ENCODE measurements at regions not wholly inside any gene's neighbourhood (a gene's known extent, or its start where the extent isn't known, plus 50 kb on each side); places are given as distances from the start of the nearest gene placed in this dataset.

- Mint-ChIP-seq H3K9me3 (ENCODE audit: unreplicated experiment) (no peaks in the 10 kb centered on the region), H3K27ac (ENCODE audit: low read depth, unreplicated experiment) (no peak overlapping the region), H3K27me3 (ENCODE audit: insufficient read depth, unreplicated experiment) (no peaks in the 10 kb centered on the region), H3K4me1 (ENCODE audit: insufficient read depth, unreplicated experiment) (no peaks in the 10 kb centered on the region), H3K36me3 (ENCODE audit: insufficient read depth, unreplicated experiment) (no peaks in the 10 kb centered on the region), H3K4me3 (ENCODE audit: unreplicated experiment) (no peak overlapping the region)
- no peak for DNase-seq (ENCODE audit: unreplicated experiment)
- POLR2A ChIA-PET = no interaction called here
- intact Hi-C loops (cut with micrococcal nuclease) = no loop called here
- BruUV-seq (replicated peaks) = no TSS peak
- no peak for TF ChIP-seq CTCF (IDR thresholded peaks at IDR 0.05; ENCODE audit: unreplicated experiment)
- CTCF ChIA-PET = interaction anchor here (1.1 kb wide), 1 partner anchor 46 kb away, joined by 3 read pairs; no protein-coding TSS in a partner anchor
Observed at GRCh38 chr3:87121856-87122255, 105.3 kb upstream of the CHMP2B start.

GRCh38 chr3:87120881-87121280 lies 106.2 kb upstream of the CHMP2B start:
- H3K27me3 Mint-ChIP-seq (ENCODE audit: insufficient read depth, unreplicated experiment) = no peaks in the 10 kb centered on the region
- no peak for TF ChIP-seq CTCF (IDR thresholded peaks at IDR 0.05; ENCODE audit: unreplicated experiment)
- intact Hi-C loops (cut with micrococcal nuclease) = no loop called here
- no peak overlapping the region for H3K27ac Mint-ChIP-seq (ENCODE audit: low read depth, unreplicated experiment)
- H3K4me3 Mint-ChIP-seq (ENCODE audit: unreplicated experiment) = no peak overlapping the region
- no peaks in the 10 kb centered on the region for H3K36me3 Mint-ChIP-seq (ENCODE audit: insufficient read depth, unreplicated experiment)
- no peak for DNase-seq (ENCODE audit: unreplicated experiment)
- no peaks in the 10 kb centered on the region for H3K9me3 Mint-ChIP-seq (ENCODE audit: unreplicated experiment)
- CTCF ChIA-PET = interaction anchor here (0.5 to 0.7 kb wide), 4 partner anchors 20 to 852 kb away, joined by 3 to 7 read pairs (median 4); no protein-coding TSS in a partner anchor
- POLR2A ChIA-PET = no interaction called here
- H3K4me1 Mint-ChIP-seq (ENCODE audit: insufficient read depth, unreplicated experiment) = no peaks in the 10 kb centered on the region
- no TSS peak for BruUV-seq (replicated peaks)

GRCh38 chr3:87120236-87120635 lies 106.9 kb upstream of the CHMP2B start:
- no peaks in the 10 kb centered on the region for H3K4me1 Mint-ChIP-seq (ENCODE audit: insufficient read depth, unreplicated experiment)
- CTCF ChIA-PET = interaction anchor here (0.6 kb wide), 1 partner anchor 853 kb away, joined by 3 read pairs; no protein-coding TSS in a partner anchor
- no peak for DNase-seq (ENCODE audit: unreplicated experiment)
- H3K36me3 Mint-ChIP-seq (ENCODE audit: insufficient read depth, unreplicated experiment) = no peaks in the 10 kb centered on the region
- H3K4me3 Mint-ChIP-seq (ENCODE audit: unreplicated experiment) = no peak overlapping the region
- TF ChIP-seq CTCF (IDR thresholded peaks at IDR 0.05; ENCODE audit: unreplicated experiment) = no peak
- H3K27me3 Mint-ChIP-seq (ENCODE audit: insufficient read depth, unreplicated experiment) = no peaks in the 10 kb centered on the region
- no TSS peak for BruUV-seq (replicated peaks)
- intact Hi-C loops (cut with micrococcal nuclease) = no loop called here
- no peaks in the 10 kb centered on the region for H3K9me3 Mint-ChIP-seq (ENCODE audit: unreplicated experiment)
- POLR2A ChIA-PET = no interaction called here
- H3K27ac Mint-ChIP-seq (ENCODE audit: low read depth, unreplicated experiment) = no peak overlapping the region

- Mint-ChIP-seq H3K36me3 (ENCODE audit: insufficient read depth, unreplicated experiment) (no peaks in the 10 kb centered on the region), H3K4me3 (ENCODE audit: unreplicated experiment) (no peak overlapping the region), H3K27ac (ENCODE audit: low read depth, unreplicated experiment) (no peak overlapping the region), H3K27me3 (ENCODE audit: insufficient read depth, unreplicated experiment) (no peaks in the 10 kb centered on the region), H3K9me3 (ENCODE audit: unreplicated experiment) (no peaks in the 10 kb centered on the region), H3K4me1 (ENCODE audit: insufficient read depth, unreplicated experiment) (no peaks in the 10 kb centered on the region)
- POLR2A ChIA-PET = no interaction called here
- DNase-seq (ENCODE audit: unreplicated experiment) = no peak
- no peak for TF ChIP-seq CTCF (IDR thresholded peaks at IDR 0.05; ENCODE audit: unreplicated experiment)
- no TSS peak for BruUV-seq (replicated peaks)
- CTCF ChIA-PET = interaction anchor here (1.5 kb wide), 1 partner anchor 26 kb away, joined by 4 read pairs; no protein-coding TSS in a partner anchor
- intact Hi-C loops (cut with micrococcal nuclease) = no loop called here
Observed at GRCh38 chr3:87109465-87109864, 117.6 kb upstream of the CHMP2B start.

Data from MCF 10A (cell line).